GM23338 (cell line): ENCODE measurements at regions not wholly inside any gene's neighbourhood (a gene's known extent, or its start where the extent isn't known, plus 50 kb on each side); places are given as distances from the start of the nearest gene placed in this dataset.

Experiments used
- ATAC-seq: fragments of 200-7000 bp; cut with Tn5 transposase; 3 replicates; pipeline ENCODE4 v1.9.1; 2020
- DNase-seq: peaks from one replicate; pipeline ENCODE4 v3.0.0-alpha.2; 2015; ENCODE audit warnings: low spot score
- H2AFZ ChIP-seq: fragments of 200-600 bp; sonication (generic); 2 replicates; pipeline ENCODE4 v1.8.0; 2016; ENCODE audit warnings: antibody characterized with exemption, mild to moderate bottlenecking, moderate library complexity
- H3F3A ChIP-seq: fragments of 200-600 bp; sonication (generic); replicated peaks from 2 replicates; pipeline ENCODE4 v1.8.0; 2017; ENCODE audit warnings: antibody characterized with exemption, mixed run types, low read depth
- H3K27ac ChIP-seq: fragments of 200-600 bp; sonication (generic); 2 replicates; pipeline ENCODE4 v1.6.1; 2016; ENCODE audit warnings: low read depth
- H3K27me3 ChIP-seq: fragments of 200-600 bp; sonication (generic); 2 replicates; pipeline ENCODE4 v1.8.0; 2016; ENCODE audit warnings: mild to moderate bottlenecking, mixed run types, moderate library complexity; ENCODE audit not compliant: insufficient read depth
- H3K36me3 ChIP-seq: fragments of 200-600 bp; sonication (generic); 2 replicates; pipeline ENCODE4 v1.8.0; 2016; ENCODE audit warnings: mild to moderate bottlenecking; ENCODE audit not compliant: insufficient read depth
- H3K4me1 ChIP-seq: fragments of 200-600 bp; sonication (generic); 2 replicates; pipeline ENCODE4 v1.8.0; 2016; ENCODE audit warnings: mild to moderate bottlenecking, moderate library complexity; ENCODE audit not compliant: insufficient read depth
- H3K4me2 ChIP-seq: fragments of 200-600 bp; sonication (generic); 2 replicates; pipeline ENCODE4 v1.7.1; 2017; ENCODE audit warnings: mixed run types
- H3K4me3 ChIP-seq: fragments of 200-600 bp; sonication (generic); 2 replicates; pipeline ENCODE4 v1.6.1; 2016; ENCODE audit warnings: mixed run types
- H3K79me2 ChIP-seq: fragments of 200-600 bp; sonication (generic); replicated peaks from 2 replicates; pipeline ENCODE4 v1.8.0; 2017; ENCODE audit warnings: mild to moderate bottlenecking; ENCODE audit not compliant: insufficient read depth
- H3K9me2 ChIP-seq: fragments of 200-600 bp; sonication (generic); 2 replicates; pipeline ENCODE4 v1.8.0; 2017; ENCODE audit not compliant: insufficient read depth
- H4K20me1 ChIP-seq: fragments of 200-600 bp; sonication (generic); replicated peaks from 2 replicates; pipeline ENCODE4 v1.8.0; 2017; ENCODE audit warnings: mild to moderate bottlenecking; ENCODE audit not compliant: insufficient read depth
- H3K27ac Mint-ChIP-seq: 2 replicates; pipeline ENCODE4 v1.8.0; 2020; ENCODE audit warnings: inconsistent platforms, mild to moderate bottlenecking, moderate library complexity, mixed read lengths
- H3K27me3 Mint-ChIP-seq: 3 replicates; pipeline ENCODE4 v1.8.0; 2022; ENCODE audit warnings: low read depth, mild to moderate bottlenecking, moderate library complexity, mixed read lengths, inconsistent platforms; ENCODE audit not compliant: insufficient read depth, poor library complexity
- H3K36me3 Mint-ChIP-seq: 3 replicates; pipeline ENCODE4 v1.8.0; 2021; ENCODE audit warnings: low read depth, mild to moderate bottlenecking, inconsistent platforms, moderate library complexity, mixed read lengths
- H3K4me1 Mint-ChIP-seq: 3 replicates; pipeline ENCODE4 v1.8.0; 2020; ENCODE audit warnings: mild to moderate bottlenecking, inconsistent platforms, mixed read lengths
- H3K4me3 Mint-ChIP-seq: 3 replicates; pipeline ENCODE4 v1.8.0; 2021; ENCODE audit warnings: moderate library complexity, mild to moderate bottlenecking, inconsistent platforms, mixed read lengths
- H3K9me3 Mint-ChIP-seq: 3 replicates; pipeline ENCODE4 v1.8.0; 2020; ENCODE audit warnings: moderate library complexity, mild to moderate bottlenecking, inconsistent platforms, mixed read lengths
- EZH2 ChIP-seq: fragments of 200-600 bp; sonication (generic); IDR thresholded peaks from one replicate; pipeline ENCODE4 v1.8.0; 2017; ENCODE audit warnings: antibody characterized with exemption, mild to moderate bottlenecking, low read depth; ENCODE audit not compliant: unreplicated experiment
- EZH2phosphoT487 ChIP-seq: fragments of 200-600 bp; sonication (generic); IDR thresholded peaks from one replicate; pipeline ENCODE4 v1.8.1; 2018; ENCODE audit warnings: antibody characterized with exemption; ENCODE audit not compliant: unreplicated experiment
- JUNB ChIP-seq: IDR thresholded peaks from one replicate; pipeline ENCODE4 v1.6.1; 2016; ENCODE audit warnings: antibody characterized with exemption; ENCODE audit not compliant: unreplicated experiment
- POLR2AphosphoS5 ChIP-seq: IDR thresholded peaks from 2 replicates; pipeline ENCODE4 v1.6.1; 2016; ENCODE audit warnings: antibody characterized with exemption, low read depth
- STAT1 ChIP-seq: IDR thresholded peaks from one replicate; pipeline ENCODE4 v1.6.1; 2016; ENCODE audit warnings: antibody characterized with exemption; ENCODE audit not compliant: unreplicated experiment
- ZNF114 ChIP-seq: fragments of 250-450 bp; sonication (Bioruptor Pico); IDR thresholded peaks from 2 replicates; pipeline ENCODE4 v1.5.0; 2020; ENCODE audit warnings: mild to moderate bottlenecking, moderate library complexity
- ZNF331 ChIP-seq: fragments of 250-450 bp; sonication (Bioruptor Pico); IDR thresholded peaks from 2 replicates; pipeline ENCODE4 v1.5.0; 2020; ENCODE audit warnings: low read depth, mild to moderate bottlenecking, moderate library complexity
- TF ChIP-seq, protein P1 (sequence below): fragments of 250-450 bp; sonication (Bioruptor Pico); IDR thresholded peaks from 2 replicates; pipeline ENCODE4 v1.5.0; 2020; ENCODE audit warnings: mild to moderate bottlenecking, moderate library complexity
- TF ChIP-seq, protein P2 (sequence below), 2 experiments: fragments of 200-600 bp in 1 of 2; sonication (generic) in 1 of 2; conservative IDR thresholded peaks; 2 replicates each; pipeline versions ENCODE4 v1.5.1 to v1.6.1; 2016 to 2017; ENCODE audit warnings: antibody characterized with exemption in 2 of 2, low read depth in 2 of 2, mild to moderate bottlenecking in 2 of 2, moderate library complexity in 1 of 2
- TF ChIP-seq, protein P3 (sequence below): IDR thresholded peaks from 2 replicates; pipeline ENCODE4 v1.6.1; 2016; ENCODE audit warnings: antibody characterized with exemption

DNA sequence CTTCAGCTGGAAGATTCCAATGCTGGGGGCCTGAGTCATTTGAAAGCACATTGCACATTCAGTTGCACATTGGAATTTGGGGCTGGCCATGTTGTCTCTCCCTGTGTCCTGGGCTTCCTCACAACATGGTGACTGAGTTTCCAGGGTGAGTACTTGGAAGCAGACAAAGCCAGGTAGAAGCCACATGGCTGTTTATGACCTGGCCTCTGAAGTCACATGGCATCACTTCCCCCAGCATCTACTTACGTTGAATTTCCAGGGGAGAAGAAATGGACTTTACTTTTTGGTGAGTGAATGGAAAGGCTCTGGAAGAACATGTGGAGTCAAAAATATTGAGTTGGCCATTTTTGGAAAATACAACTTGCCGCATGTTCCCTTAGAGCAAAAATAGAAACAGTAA is 155.5 kb downstream of the LINC00237 start:
- Mint-ChIP-seq H3K36me3 (peaks cover 9% of the 10 kb centered on the region; the same call in 2 of the 3 replicates), H3K4me3 (no peak overlapping the region), H3K9me3 (peaks cover 13% of the 10 kb centered on the region), H3K4me1 (0 out of 3 replicates have a peak, but pooled peaks cover 4% of the 10 kb centered on the region), H3K27ac (no peak overlapping the region), H3K27me3 (no peaks in the 10 kb centered on the region)
- DNase-seq: no peak
- Histone ChIP-seq H3K4me1 (no peaks in the 10 kb centered on the region), H3K79me2 (no peaks in the 10 kb centered on the region), H4K20me1 (no peaks in the 10 kb centered on the region), H3K4me3 (no peak overlapping the region), H3F3A (no peaks in the 10 kb centered on the region), H3K36me3 (no peaks in the 10 kb centered on the region), H3K9me2 (peaks cover 10% of the 10 kb centered on the region), H2AFZ (no peak overlapping the region), H3K27ac (no peak overlapping the region), H3K27me3 (no peaks in the 10 kb centered on the region), H3K4me2 (no peak overlapping the region)
- no peak for ATAC-seq
- TF ChIP-seq, protein P1, sequence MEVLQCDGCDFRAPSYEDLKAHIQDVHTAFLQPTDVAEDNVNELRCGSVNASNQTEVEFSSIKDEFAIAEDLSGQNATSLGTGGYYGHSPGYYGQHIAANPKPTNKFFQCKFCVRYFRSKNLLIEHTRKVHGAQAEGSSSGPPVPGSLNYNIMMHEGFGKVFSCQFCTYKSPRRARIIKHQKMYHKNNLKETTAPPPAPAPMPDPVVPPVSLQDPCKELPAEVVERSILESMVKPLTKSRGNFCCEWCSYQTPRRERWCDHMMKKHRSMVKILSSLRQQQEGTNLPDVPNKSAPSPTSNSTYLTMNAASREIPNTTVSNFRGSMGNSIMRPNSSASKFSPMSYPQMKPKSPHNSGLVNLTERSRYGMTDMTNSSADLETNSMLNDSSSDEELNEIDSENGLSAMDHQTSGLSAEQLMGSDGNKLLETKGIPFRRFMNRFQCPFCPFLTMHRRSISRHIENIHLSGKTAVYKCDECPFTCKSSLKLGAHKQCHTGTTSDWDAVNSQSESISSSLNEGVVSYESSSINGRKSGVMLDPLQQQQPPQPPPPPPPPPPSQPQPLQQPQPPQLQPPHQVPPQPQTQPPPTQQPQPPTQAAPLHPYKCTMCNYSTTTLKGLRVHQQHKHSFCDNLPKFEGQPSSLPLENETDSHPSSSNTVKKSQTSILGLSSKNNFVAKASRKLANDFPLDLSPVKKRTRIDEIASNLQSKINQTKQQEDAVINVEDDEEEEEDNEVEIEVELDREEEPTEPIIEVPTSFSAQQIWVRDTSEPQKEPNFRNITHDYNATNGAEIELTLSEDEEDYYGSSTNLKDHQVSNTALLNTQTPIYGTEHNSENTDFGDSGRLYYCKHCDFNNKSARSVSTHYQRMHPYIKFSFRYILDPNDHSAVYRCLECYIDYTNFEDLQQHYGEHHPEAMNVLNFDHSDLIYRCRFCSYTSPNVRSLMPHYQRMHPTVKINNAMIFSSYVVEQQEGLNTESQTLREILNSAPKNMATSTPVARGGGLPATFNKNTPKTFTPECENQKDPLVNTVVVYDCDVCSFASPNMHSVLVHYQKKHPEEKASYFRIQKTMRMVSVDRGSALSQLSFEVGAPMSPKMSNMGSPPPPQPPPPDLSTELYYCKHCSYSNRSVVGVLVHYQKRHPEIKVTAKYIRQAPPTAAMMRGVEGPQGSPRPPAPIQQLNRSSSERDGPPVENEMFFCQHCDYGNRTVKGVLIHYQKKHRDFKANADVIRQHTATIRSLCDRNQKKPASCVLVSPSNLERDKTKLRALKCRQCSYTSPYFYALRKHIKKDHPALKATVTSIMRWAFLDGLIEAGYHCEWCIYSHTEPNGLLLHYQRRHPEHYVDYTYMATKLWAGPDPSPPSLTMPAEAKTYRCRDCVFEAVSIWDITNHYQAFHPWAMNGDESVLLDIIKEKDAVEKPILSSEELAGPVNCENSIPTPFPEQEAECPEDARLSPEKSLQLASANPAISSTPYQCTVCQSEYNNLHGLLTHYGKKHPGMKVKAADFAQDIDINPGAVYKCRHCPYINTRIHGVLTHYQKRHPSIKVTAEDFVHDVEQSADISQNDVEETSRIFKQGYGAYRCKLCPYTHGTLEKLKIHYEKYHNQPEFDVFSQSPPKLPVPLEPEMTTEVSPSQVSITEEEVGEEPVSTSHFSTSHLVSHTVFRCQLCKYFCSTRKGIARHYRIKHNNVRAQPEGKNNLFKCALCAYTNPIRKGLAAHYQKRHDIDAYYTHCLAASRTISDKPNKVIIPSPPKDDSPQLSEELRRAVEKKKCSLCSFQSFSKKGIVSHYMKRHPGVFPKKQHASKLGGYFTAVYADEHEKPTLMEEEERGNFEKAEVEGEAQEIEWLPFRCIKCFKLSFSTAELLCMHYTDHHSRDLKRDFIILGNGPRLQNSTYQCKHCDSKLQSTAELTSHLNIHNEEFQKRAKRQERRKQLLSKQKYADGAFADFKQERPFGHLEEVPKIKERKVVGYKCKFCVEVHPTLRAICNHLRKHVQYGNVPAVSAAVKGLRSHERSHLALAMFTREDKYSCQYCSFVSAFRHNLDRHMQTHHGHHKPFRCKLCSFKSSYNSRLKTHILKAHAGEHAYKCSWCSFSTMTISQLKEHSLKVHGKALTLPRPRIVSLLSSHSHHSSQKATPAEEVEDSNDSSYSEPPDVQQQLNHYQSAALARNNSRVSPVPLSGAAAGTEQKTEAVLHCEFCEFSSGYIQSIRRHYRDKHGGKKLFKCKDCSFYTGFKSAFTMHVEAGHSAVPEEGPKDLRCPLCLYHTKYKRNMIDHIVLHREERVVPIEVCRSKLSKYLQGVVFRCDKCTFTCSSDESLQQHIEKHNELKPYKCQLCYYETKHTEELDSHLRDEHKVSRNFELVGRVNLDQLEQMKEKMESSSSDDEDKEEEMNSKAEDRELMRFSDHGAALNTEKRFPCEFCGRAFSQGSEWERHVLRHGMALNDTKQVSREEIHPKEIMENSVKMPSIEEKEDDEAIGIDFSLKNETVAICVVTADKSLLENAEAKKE (CRISPR knock-in tag): no peak
- no peak for TF ChIP-seq EZH2
- TF ChIP-seq, protein P2, sequence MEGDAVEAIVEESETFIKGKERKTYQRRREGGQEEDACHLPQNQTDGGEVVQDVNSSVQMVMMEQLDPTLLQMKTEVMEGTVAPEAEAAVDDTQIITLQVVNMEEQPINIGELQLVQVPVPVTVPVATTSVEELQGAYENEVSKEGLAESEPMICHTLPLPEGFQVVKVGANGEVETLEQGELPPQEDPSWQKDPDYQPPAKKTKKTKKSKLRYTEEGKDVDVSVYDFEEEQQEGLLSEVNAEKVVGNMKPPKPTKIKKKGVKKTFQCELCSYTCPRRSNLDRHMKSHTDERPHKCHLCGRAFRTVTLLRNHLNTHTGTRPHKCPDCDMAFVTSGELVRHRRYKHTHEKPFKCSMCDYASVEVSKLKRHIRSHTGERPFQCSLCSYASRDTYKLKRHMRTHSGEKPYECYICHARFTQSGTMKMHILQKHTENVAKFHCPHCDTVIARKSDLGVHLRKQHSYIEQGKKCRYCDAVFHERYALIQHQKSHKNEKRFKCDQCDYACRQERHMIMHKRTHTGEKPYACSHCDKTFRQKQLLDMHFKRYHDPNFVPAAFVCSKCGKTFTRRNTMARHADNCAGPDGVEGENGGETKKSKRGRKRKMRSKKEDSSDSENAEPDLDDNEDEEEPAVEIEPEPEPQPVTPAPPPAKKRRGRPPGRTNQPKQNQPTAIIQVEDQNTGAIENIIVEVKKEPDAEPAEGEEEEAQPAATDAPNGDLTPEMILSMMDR (conservative IDR thresholded peaks at IDR 0.05; ENCODE audit: low read depth in 2 of 2): no peak
- no peak for TF ChIP-seq STAT1
- no peak for TF ChIP-seq POLR2AphosphoS5
- TF ChIP-seq ZNF331: no peak
- TF ChIP-seq, protein P3, sequence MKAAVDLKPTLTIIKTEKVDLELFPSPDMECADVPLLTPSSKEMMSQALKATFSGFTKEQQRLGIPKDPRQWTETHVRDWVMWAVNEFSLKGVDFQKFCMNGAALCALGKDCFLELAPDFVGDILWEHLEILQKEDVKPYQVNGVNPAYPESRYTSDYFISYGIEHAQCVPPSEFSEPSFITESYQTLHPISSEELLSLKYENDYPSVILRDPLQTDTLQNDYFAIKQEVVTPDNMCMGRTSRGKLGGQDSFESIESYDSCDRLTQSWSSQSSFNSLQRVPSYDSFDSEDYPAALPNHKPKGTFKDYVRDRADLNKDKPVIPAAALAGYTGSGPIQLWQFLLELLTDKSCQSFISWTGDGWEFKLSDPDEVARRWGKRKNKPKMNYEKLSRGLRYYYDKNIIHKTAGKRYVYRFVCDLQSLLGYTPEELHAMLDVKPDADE: no peak
- no peak for TF ChIP-seq JUNB
- TF ChIP-seq ZNF114 (CRISPR knock-in tag): no peak
- no peak for TF ChIP-seq EZH2phosphoT487
